Neural cell (in vitro differentiated cells): ENCODE measurements at regions not wholly inside any gene's neighbourhood (a gene's known extent, or its start where the extent isn't known, plus 50 kb on each side); places are given as distances from the start of the nearest gene placed in this dataset.

ENCODE experiments used
- H2AFZ ChIP-seq: fragments of 200-600, 300-800 bp; sonication (generic), shearing (Covaris generic); 2 replicates; pipeline ENCODE4 v1.6.0; 2014; ENCODE audit warnings: low read depth, mild to moderate bottlenecking, antibody characterized with exemption, low read length, moderate library complexity
- H3F3A ChIP-seq: fragments of 200-600 bp; shearing (Covaris generic); 2 replicates; pipeline ENCODE4 v1.6.1; 2016; ENCODE audit warnings: mild to moderate bottlenecking, moderate library complexity, mixed read lengths, antibody characterized with exemption, low read length; ENCODE audit not compliant: insufficient read depth, poor library complexity, severe bottlenecking
- H3K27ac ChIP-seq: fragments of 200-600, 300-800 bp; sonication (generic), shearing (Covaris generic); 2 replicates; pipeline ENCODE4 v1.5.1; 2014; ENCODE audit warnings: mild to moderate bottlenecking, low read length, moderate library complexity
- H3K27me3 ChIP-seq: fragments of 300-800, 200-600 bp; sonication (generic), shearing (Covaris generic); 2 replicates; pipeline ENCODE4 v1.6.0; 2014; ENCODE audit warnings: mild to moderate bottlenecking, low read depth, low read length, moderate library complexity; ENCODE audit not compliant: insufficient read depth
- H3K36me3 ChIP-seq: fragments of 300-800, 200-600 bp; sonication (generic), shearing (Covaris generic); 2 replicates; pipeline ENCODE4 v1.5.1; 2014; ENCODE audit warnings: mild to moderate bottlenecking, antibody characterized with exemption, low read length, moderate library complexity; ENCODE audit not compliant: insufficient read depth
- H3K4me2 ChIP-seq: fragments of 300-800, 200-600 bp; sonication (generic), shearing (Covaris generic); 2 replicates; pipeline ENCODE4 v1.6.0; 2014; ENCODE audit warnings: mild to moderate bottlenecking, low read length
- H3K4me3 ChIP-seq: fragments of 300-800, 200-600 bp; sonication (generic), shearing (Covaris generic); 2 replicates; pipeline ENCODE4 v1.5.1; 2014; ENCODE audit warnings: mild to moderate bottlenecking, low read length, moderate library complexity
- H3K79me2 ChIP-seq: fragments of 200-600 bp; shearing (Covaris generic); replicated peaks from 2 replicates; pipeline ENCODE4 v1.6.0; 2014; ENCODE audit warnings: mild to moderate bottlenecking, low read length, moderate library complexity; ENCODE audit not compliant: insufficient read depth
- H3K9ac ChIP-seq: fragments of 300-800, 200-600 bp; sonication (generic), shearing (Covaris generic); 2 replicates; pipeline ENCODE4 v1.6.1; 2016; ENCODE audit warnings: mild to moderate bottlenecking, low read length, mixed read lengths
- H3K9me2 ChIP-seq: fragments of 200-600 bp; shearing (Covaris generic); 2 replicates; pipeline ENCODE4 v1.6.1; 2016; ENCODE audit warnings: mild to moderate bottlenecking, low read length, mixed read lengths; ENCODE audit not compliant: insufficient read depth
- H3K9me3 ChIP-seq: fragments of 200-600, 300-800 bp; sonication (generic), shearing (Covaris generic); 2 replicates; pipeline ENCODE4 v1.6.1; 2016; ENCODE audit warnings: mild to moderate bottlenecking, mixed run types, low read length, moderate library complexity, mixed read lengths
- H4K20me1 ChIP-seq: fragments of 200-600 bp; shearing (Covaris generic); 2 replicates; pipeline ENCODE4 v1.6.1; 2016; ENCODE audit warnings: mild to moderate bottlenecking, mixed run types; ENCODE audit not compliant: insufficient read depth
- EP300 ChIP-seq: fragments of 450-650 bp; conservative IDR thresholded peaks from 2 replicates; pipeline ENCODE4 v1.6.1; 2014; ENCODE audit warnings: antibody characterized with exemption, mild to moderate bottlenecking, moderate library complexity; ENCODE audit not compliant: poor library complexity, severe bottlenecking
- EZH2 ChIP-seq: fragments of 200-600, 300-800 bp; shearing (Covaris generic), sonication (generic); IDR thresholded peaks from 2 replicates; pipeline ENCODE4 v1.6.1; 2014; ENCODE audit warnings: antibody characterized with exemption, low read length, borderline replicate concordance, mild to moderate bottlenecking; ENCODE audit not compliant: insufficient read depth, poor library complexity, severe bottlenecking
- MXI1 ChIP-seq: fragments of 450-650 bp; conservative IDR thresholded peaks from 2 replicates; pipeline ENCODE4 v1.6.1; 2014; ENCODE audit warnings: antibody characterized with exemption, mild to moderate bottlenecking; ENCODE audit not compliant: poor library complexity, severe bottlenecking
- POLR2AphosphoS5 ChIP-seq: IDR thresholded peaks from 2 replicates; pipeline ENCODE4 v1.6.1; 2012
- RAD21 ChIP-seq: fragments of 450-650 bp; conservative IDR thresholded peaks from 2 replicates; pipeline ENCODE4 v1.6.1; 2014; ENCODE audit warnings: antibody characterized with exemption, mild to moderate bottlenecking, moderate library complexity
- SMC3 ChIP-seq: fragments of 450-650 bp; conservative IDR thresholded peaks from 2 replicates; pipeline ENCODE4 v1.6.1; 2014; ENCODE audit warnings: antibody characterized with exemption, mild to moderate bottlenecking, moderate library complexity; ENCODE audit not compliant: poor library complexity
- TAF1 ChIP-seq: IDR thresholded peaks from 2 replicates; pipeline ENCODE4 v1.6.1; 2012; ENCODE audit warnings: low read depth
- TF ChIP-seq, protein P1 (sequence below): fragments of 450-650 bp; IDR thresholded peaks from 2 replicates; pipeline ENCODE4 v1.5.1; 2014; ENCODE audit warnings: antibody characterized with exemption, mild to moderate bottlenecking, moderate library complexity; ENCODE audit not compliant: poor library complexity, severe bottlenecking
- TF ChIP-seq, protein P2 (sequence below): IDR thresholded peaks from 2 replicates; pipeline ENCODE4 v1.6.1; 2012; ENCODE audit warnings: borderline replicate concordance

DNA sequence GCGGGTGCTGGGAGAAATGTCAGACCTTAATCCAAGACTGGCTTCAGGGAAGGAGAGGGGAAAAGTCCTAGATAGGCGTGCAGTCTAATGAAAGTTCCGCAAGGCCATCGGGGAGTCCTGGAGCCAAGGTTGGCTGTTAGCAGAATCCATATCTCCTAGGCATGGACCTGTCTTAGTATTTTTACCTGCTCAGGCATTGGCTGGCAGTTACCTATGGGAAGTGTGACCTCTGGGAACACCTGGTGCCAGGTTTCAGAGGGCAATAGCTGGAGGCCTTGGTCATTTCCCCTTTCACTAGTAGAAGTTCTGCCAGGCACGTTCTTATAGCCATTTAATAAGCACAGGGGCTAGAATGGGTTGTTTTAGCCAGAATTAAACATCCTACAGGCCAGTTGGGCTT is 330.8 kb upstream of the SEMA6D start:
- no peak overlapping the region for H3K27ac ChIP-seq
- TF ChIP-seq, protein P1, sequence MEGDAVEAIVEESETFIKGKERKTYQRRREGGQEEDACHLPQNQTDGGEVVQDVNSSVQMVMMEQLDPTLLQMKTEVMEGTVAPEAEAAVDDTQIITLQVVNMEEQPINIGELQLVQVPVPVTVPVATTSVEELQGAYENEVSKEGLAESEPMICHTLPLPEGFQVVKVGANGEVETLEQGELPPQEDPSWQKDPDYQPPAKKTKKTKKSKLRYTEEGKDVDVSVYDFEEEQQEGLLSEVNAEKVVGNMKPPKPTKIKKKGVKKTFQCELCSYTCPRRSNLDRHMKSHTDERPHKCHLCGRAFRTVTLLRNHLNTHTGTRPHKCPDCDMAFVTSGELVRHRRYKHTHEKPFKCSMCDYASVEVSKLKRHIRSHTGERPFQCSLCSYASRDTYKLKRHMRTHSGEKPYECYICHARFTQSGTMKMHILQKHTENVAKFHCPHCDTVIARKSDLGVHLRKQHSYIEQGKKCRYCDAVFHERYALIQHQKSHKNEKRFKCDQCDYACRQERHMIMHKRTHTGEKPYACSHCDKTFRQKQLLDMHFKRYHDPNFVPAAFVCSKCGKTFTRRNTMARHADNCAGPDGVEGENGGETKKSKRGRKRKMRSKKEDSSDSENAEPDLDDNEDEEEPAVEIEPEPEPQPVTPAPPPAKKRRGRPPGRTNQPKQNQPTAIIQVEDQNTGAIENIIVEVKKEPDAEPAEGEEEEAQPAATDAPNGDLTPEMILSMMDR, result no peak
- TF ChIP-seq EZH2 (no peak), EP300 (no peak), MXI1 (no peak), TAF1 (no peak), SMC3 (no peak)
- TF ChIP-seq, protein P2, sequence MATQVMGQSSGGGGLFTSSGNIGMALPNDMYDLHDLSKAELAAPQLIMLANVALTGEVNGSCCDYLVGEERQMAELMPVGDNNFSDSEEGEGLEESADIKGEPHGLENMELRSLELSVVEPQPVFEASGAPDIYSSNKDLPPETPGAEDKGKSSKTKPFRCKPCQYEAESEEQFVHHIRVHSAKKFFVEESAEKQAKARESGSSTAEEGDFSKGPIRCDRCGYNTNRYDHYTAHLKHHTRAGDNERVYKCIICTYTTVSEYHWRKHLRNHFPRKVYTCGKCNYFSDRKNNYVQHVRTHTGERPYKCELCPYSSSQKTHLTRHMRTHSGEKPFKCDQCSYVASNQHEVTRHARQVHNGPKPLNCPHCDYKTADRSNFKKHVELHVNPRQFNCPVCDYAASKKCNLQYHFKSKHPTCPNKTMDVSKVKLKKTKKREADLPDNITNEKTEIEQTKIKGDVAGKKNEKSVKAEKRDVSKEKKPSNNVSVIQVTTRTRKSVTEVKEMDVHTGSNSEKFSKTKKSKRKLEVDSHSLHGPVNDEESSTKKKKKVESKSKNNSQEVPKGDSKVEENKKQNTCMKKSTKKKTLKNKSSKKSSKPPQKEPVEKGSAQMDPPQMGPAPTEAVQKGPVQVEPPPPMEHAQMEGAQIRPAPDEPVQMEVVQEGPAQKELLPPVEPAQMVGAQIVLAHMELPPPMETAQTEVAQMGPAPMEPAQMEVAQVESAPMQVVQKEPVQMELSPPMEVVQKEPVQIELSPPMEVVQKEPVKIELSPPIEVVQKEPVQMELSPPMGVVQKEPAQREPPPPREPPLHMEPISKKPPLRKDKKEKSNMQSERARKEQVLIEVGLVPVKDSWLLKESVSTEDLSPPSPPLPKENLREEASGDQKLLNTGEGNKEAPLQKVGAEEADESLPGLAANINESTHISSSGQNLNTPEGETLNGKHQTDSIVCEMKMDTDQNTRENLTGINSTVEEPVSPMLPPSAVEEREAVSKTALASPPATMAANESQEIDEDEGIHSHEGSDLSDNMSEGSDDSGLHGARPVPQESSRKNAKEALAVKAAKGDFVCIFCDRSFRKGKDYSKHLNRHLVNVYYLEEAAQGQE, result no peak
- peaks cover 1% of the 10 kb centered on the region for H3K36me3 ChIP-seq
- no peaks in the 10 kb centered on the region for H3K9me3 ChIP-seq
- no peak overlapping the region for H3K4me2 ChIP-seq
- H3K4me3 ChIP-seq, result no peak overlapping the region
- no peaks in the 10 kb centered on the region for H3K9me2 ChIP-seq
- H2AFZ ChIP-seq, result no peak overlapping the region
- H3F3A ChIP-seq, result no peaks in the 10 kb centered on the region
- peaks cover 4% of the 10 kb centered on the region for H3K79me2 ChIP-seq
- no peaks in the 10 kb centered on the region for H3K27me3 ChIP-seq
- H4K20me1 ChIP-seq, result no peaks in the 10 kb centered on the region
- no peak overlapping the region for H3K9ac ChIP-seq

DNA sequence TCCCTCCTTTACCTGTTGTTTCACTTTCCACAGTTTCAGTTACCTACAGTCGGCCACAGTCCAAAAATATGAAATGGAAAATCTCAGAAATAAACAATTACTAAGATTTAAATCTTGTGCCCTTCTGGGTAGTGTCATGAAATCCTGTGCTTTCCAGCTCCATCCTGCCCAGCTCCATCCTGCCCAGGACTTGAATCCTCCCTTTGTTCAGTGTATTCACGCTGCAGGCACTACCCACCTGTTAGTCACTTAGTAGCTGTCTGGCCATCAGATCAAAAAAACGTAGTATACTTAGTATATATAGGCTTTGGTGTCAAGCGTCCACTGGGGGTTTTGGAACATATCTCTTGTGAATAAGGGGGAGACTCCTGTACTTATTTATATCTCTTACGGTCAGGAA is 329.0 kb upstream of the SEMA6D start:
- H3K9ac ChIP-seq, result no peak overlapping the region
- no peak overlapping the region for H2AFZ ChIP-seq
- no peaks in the 10 kb centered on the region for H3K9me3 ChIP-seq
- TF ChIP-seq SMC3 (no peak), MXI1 (no peak)
- no peak overlapping the region for H3K27ac ChIP-seq
- no peaks in the 10 kb centered on the region for H3K9me2 ChIP-seq
- H3F3A ChIP-seq, result no peaks in the 10 kb centered on the region
- no peak overlapping the region for H3K4me3 ChIP-seq
- no peaks in the 10 kb centered on the region for H3K36me3 ChIP-seq
- H4K20me1 ChIP-seq, result no peaks in the 10 kb centered on the region
- no peaks in the 10 kb centered on the region for H3K27me3 ChIP-seq
- no peak overlapping the region for H3K4me2 ChIP-seq
- no peaks in the 10 kb centered on the region for H3K79me2 ChIP-seq

DNA sequence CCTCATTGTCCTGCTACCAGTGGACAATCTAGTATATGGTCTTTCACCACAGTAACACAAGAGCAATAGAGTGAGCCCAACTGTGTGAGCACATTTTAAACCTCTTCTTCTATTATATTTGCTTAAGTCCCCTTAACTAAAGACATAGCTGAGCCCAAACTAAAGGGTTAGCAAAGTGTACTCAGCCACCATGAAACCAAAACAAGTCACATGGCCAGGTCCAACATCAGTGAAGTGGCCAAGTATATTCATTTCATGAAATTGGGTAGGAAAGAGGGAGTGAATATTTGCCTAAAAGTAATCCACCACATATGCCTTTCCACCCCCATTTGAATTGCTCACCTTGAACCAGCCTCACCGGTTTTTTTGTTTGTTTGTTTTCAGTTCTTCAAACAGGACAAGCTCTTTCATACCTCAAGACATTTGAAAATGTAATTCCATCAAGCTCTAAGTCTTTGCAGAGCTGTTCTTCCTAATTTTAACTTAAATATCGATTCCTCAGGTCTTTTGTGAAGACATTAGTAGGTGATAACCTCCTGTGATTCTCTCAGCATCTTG is 327.0 kb upstream of the SEMA6D start:
- no peak overlapping the region for H3K9ac ChIP-seq
- no peak overlapping the region for H3K4me2 ChIP-seq
- H2AFZ ChIP-seq, result no peak overlapping the region
- no peak overlapping the region for H3K27ac ChIP-seq
- no peaks in the 10 kb centered on the region for H3F3A ChIP-seq
- H3K9me2 ChIP-seq, result no peaks in the 10 kb centered on the region
- H4K20me1 ChIP-seq, result no peaks in the 10 kb centered on the region
- no peak overlapping the region for H3K4me3 ChIP-seq
- H3K79me2 ChIP-seq, result no peaks in the 10 kb centered on the region
- TF ChIP-seq TAF1, result no peak
- TF ChIP-seq, protein P1, result no peak
- TF ChIP-seq EP300, result no peak
- no peak for TF ChIP-seq POLR2AphosphoS5
- TF ChIP-seq, protein P2, result no peak
- TF ChIP-seq MXI1, result no peak
- TF ChIP-seq EZH2, result no peak
- no peak for TF ChIP-seq RAD21
- no peak for TF ChIP-seq SMC3
- H3K9me3 ChIP-seq, result no peaks in the 10 kb centered on the region
- H3K36me3 ChIP-seq, result no peaks in the 10 kb centered on the region
- no peaks in the 10 kb centered on the region for H3K27me3 ChIP-seq
